T-helper 1 cell (primary cell): ENCODE measurements at regions not wholly inside any gene's neighbourhood (a gene's known extent, or its start where the extent isn't known, plus 50 kb on each side); places are given as distances from the start of the nearest gene placed in this dataset.
"Not testable (repeated sequence)": the region's sequence is repeated elsewhere in the genome, so short reads cannot be mapped to it uniquely, and the experiment has no call there.

Source experiments
- DNase-seq, 5 donors: peaks; one replicate each; pipeline ENCODE4 v3.0.0-alpha.2; 2012 to 2020

- DNase-seq = no peak
These were observed 487.3 kb downstream of the TSHZ3 start for GRCh38 chr19:30861919-30862318.

GRCh38 chr19:30857966-30858490 is 485.8 kb downstream of the ZNF536 start:
- DNase-seq = no peak

- DNase-seq = no peak
These were observed 485.2 kb downstream of the ZNF536 start for GRCh38 chr19:30857388-30857787.

- DNase-seq = no peak
These were observed 484.6 kb downstream of the ZNF536 start for GRCh38 chr19:30856786-30857185.

GRCh38 chr19:30856376-30856775 is 484.2 kb downstream of the ZNF536 start:
- no peak for DNase-seq

GRCh38 chr19:30855442-30855841 is 483.3 kb downstream of the ZNF536 start:
- no peak for DNase-seq

GRCh38 chr19:30854661-30855060 is 482.5 kb downstream of the ZNF536 start:
- no peak for DNase-seq

- no peak for DNase-seq
These were observed 482.0 kb downstream of the ZNF536 start for GRCh38 chr19:30854207-30854606.

- DNase-seq = no peak
These were observed 480.9 kb downstream of the ZNF536 start for GRCh38 chr19:30853036-30853435.

GRCh38 chr19:30852168-30852567 is 480.0 kb downstream of the ZNF536 start:
- DNase-seq = no peak

GRCh38 chr19:30851646-30852045 is 479.5 kb downstream of the ZNF536 start:
- no peak for DNase-seq

GRCh38 chr19:30848636-30849425 is 476.6 kb downstream of the ZNF536 start:
- no peak for DNase-seq

GRCh38 chr19:30846102-30846501 is 473.9 kb downstream of the ZNF536 start:
- no peak for DNase-seq

GRCh38 chr19:30842926-30843325 is 470.7 kb downstream of the ZNF536 start:
- no peak for DNase-seq

GRCh38 chr19:30841934-30842333 is 469.8 kb downstream of the ZNF536 start:
- no peak for DNase-seq

- DNase-seq = no peak
These were observed 458.7 kb downstream of the ZNF536 start for GRCh38 chr19:30830875-30831274.

- not testable (repeated sequence) for DNase-seq
These were observed 453.3 kb downstream of the ZNF536 start for GRCh38 chr19:30825505-30825904.

- DNase-seq = no peak
These were observed 452.6 kb downstream of the ZNF536 start for GRCh38 chr19:30824809-30825208.

- no peak for DNase-seq
These were observed 445.9 kb downstream of the ZNF536 start for GRCh38 chr19:30817965-30818567.

- DNase-seq = no peak
These were observed 445.0 kb downstream of the ZNF536 start for GRCh38 chr19:30817197-30817596.

GRCh38 chr19:30815889-30816580 is 443.9 kb downstream of the ZNF536 start:
- no peak for DNase-seq

- no peak for DNase-seq
These were observed 440.0 kb downstream of the ZNF536 start for GRCh38 chr19:30812099-30812678.

- no peak for DNase-seq
These were observed 439.4 kb downstream of the ZNF536 start for GRCh38 chr19:30811397-30812098.
